Fibroblast of pulmonary artery (primary cell): ENCODE measurements at regions not wholly inside any gene's neighbourhood (a gene's known extent, or its start where the extent isn't known, plus 50 kb on each side); places are given as distances from the start of the nearest gene placed in this dataset.

Experiments used
- DNase-seq: peaks from one replicate; pipeline ENCODE4 v3.0.0-alpha.2; 2010; ENCODE audit warnings: low read depth
- H3K4me3 ChIP-seq: replicated peaks from 2 replicates; pipeline ENCODE4 v1.5.1; 2011; ENCODE audit warnings: low read depth, mild to moderate bottlenecking, control low read depth, low read length, moderate library complexity
- CTCF ChIP-seq: IDR thresholded peaks from 2 replicates; pipeline ENCODE4 v1.5.1; 2011; ENCODE audit warnings: mild to moderate bottlenecking, control low read depth, low read length, inconsistent platforms; ENCODE audit errors: missing control alignments

- DNase-seq, result no peak
- TF ChIP-seq CTCF, result no peak
These were observed 52.5 kb upstream of the ATP2C1 start for GRCh38 chr3:130841357-130841756.

GRCh38 chr3:130843441-130843840 is 50.4 kb upstream of the ATP2C1 start:
- no peak overlapping the region for H3K4me3 ChIP-seq
- no peak for TF ChIP-seq CTCF
- DNase-seq, result no peak

More at GRCh38 chr3:130841357-130841756, 52.5 kb upstream of the ATP2C1 start:
- H3K4me3 ChIP-seq, result no peak overlapping the region
